Activated CD4-positive, alpha-beta T cell treated with anti-CD3 and anti-CD28 coated beads, Interleukin-2, amount 10 ng/mL, durations not matched to agents 24 days and 14 days (primary cell): ENCODE measurements at regions not wholly inside any gene's neighbourhood (a gene's known extent, or its start where the extent isn't known, plus 50 kb on each side); places are given as distances from the start of the nearest gene placed in this dataset.
A peak's percentile ranks its signal among the peaks of the same experiment; 100 is the strongest.
"Not testable (repeated sequence)": the region's sequence is repeated elsewhere in the genome, so short reads cannot be mapped to it uniquely, and the experiment has no call there.

ENCODE experiments used
- DNase-seq: peaks from one replicate; pipeline ENCODE4 v3.0.0; 2022
- H3K27ac Mint-ChIP-seq: one replicate; pipeline ENCODE4 v1.8.0; 2022; ENCODE audit warnings: mild to moderate bottlenecking, mixed read lengths
- H3K27me3 Mint-ChIP-seq: one replicate; pipeline ENCODE4 v1.8.0; 2022; ENCODE audit warnings: mixed read lengths
- H3K36me3 Mint-ChIP-seq: one replicate; pipeline ENCODE4 v1.8.0; 2022; ENCODE audit warnings: low read depth, mild to moderate bottlenecking, mixed read lengths
- H3K4me1 Mint-ChIP-seq: one replicate; pipeline ENCODE4 v1.8.0; 2021; ENCODE audit warnings: mixed read lengths
- H3K4me3 Mint-ChIP-seq: one replicate; pipeline ENCODE4 v1.8.0; 2022; ENCODE audit warnings: mild to moderate bottlenecking, moderate library complexity, mixed read lengths
- H3K9me3 Mint-ChIP-seq: one replicate; pipeline ENCODE4 v1.8.0; 2021; ENCODE audit warnings: mixed read lengths
- intact Hi-C: fragments of 100-400 bp; cut with micrococcal nuclease; formaldehyde crosslinking; loops from one replicate; pipeline ENCODE4 v1.15.1; 2023

- no peak overlapping the region for H3K4me3 Mint-ChIP-seq
- no peaks in the 10 kb centered on the region for H3K27me3 Mint-ChIP-seq
- H3K27ac Mint-ChIP-seq, result no peak overlapping the region
- peaks cover 9% of the 10 kb centered on the region for H3K4me1 Mint-ChIP-seq
- intact Hi-C loops, result no loop called here
- peaks cover 3% of the 10 kb centered on the region for H3K36me3 Mint-ChIP-seq
- peaks cover 16% of the 10 kb centered on the region for H3K9me3 Mint-ChIP-seq
- DNase-seq, result no peak
These were observed 277.6 kb upstream of the PLEKHG7 start for GRCh38 chr12:92425165-92425564.

DNA sequence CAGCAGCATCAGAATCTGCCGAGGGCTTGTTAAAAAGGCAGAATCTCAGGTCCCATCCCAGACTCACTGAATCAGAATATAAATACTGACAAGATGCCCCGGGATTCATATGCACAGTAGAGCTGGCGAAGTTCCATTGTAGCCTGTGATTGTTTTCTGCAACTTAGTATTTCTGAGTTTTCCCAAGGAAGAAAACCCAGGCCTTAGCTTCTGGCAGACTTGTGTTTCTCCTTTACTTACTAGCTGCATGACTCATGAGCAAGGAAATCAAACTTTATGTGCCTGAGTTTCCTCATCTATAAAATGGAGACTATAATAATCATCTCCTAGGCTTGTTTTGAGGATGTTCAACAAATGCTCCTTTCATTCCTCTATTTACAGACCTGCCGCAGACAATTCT is 278.5 kb upstream of the PLEKHG7 start:
- Mint-ChIP-seq H3K4me3 (no peak overlapping the region), H3K36me3 (peaks cover 3% of the 10 kb centered on the region), H3K4me1 (peaks cover 9% of the 10 kb centered on the region), H3K27me3 (no peaks in the 10 kb centered on the region), H3K9me3 (peaks cover 16% of the 10 kb centered on the region), H3K27ac (no peak overlapping the region)
- no peak for DNase-seq
- intact Hi-C loops, result no loop called here

DNA sequence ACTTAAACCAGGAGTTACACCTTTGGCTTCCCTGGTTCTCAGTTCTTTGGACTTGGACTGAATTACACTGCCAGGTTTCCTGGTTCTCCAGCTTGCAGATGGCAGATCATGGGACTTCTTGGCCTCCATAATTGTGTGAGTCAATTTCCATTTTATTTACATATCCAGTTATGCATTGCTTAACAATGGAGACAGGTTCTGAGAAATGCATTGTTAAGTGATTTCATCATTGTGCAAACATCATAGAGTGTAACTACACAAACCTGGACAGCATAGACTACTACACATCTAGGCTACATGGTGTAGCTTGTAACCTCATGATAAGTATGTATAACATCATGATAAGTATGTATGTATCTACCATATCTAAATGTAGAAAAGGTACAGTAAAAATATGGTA is 276.1 kb upstream of the BTG1 start:
- Mint-ChIP-seq H3K9me3 (peaks cover 16% of the 10 kb centered on the region), H3K27ac (no peak overlapping the region), H3K27me3 (no peaks in the 10 kb centered on the region), H3K4me3 (no peak overlapping the region), H3K36me3 (peaks cover 5% of the 10 kb centered on the region), H3K4me1 (peaks cover 10% of the 10 kb centered on the region)
- no peak for DNase-seq
- intact Hi-C loops, result no loop called here

DNA sequence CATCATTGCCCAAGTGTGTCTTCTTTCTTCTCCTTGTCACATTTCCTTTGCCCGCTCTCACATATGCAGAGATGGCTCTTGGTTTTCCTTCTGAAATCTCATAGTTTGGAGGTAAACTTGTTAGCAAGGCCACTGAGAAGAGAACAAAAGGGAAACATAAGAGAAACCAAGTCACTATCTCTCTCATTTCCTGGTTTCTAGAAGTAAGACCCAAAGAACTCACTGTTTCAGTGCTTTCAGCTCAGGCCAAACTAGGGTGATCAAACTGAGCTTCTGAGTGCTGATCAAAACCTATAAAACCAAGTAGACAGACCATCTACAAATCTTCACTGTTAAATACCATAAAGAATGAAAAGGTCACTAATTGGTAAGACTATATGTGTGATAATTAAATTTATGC is 275.4 kb upstream of the BTG1 start:
- Mint-ChIP-seq H3K36me3 (peaks cover 7% of the 10 kb centered on the region), H3K27ac (no peak overlapping the region), H3K4me3 (no peak overlapping the region), H3K9me3 (peaks cover 20% of the 10 kb centered on the region), H3K4me1 (peaks cover 14% of the 10 kb centered on the region), H3K27me3 (no peaks in the 10 kb centered on the region)
- intact Hi-C loops, result no loop called here
- DNase-seq, result no peak

DNA sequence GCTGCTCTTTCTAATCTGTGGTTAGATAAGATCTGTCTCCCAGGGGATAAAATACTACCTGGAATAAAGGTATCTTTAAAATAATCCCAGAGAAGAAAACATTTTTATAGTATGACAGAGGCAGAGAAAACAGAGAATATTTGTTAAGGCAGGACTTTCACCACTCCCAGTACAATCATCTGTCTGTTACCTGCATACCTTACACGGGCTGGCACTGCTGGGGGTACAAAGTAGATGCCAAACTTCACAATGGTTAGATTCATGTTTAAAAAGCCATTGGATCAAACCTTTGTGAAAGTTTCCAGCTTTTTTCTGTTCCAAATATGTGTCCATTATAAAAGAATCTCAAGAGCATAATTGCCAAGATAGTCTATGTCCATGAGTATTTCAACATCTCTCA is 273.6 kb upstream of the BTG1 start:
- intact Hi-C loops, result no loop called here
- H3K9me3 Mint-ChIP-seq, result peaks cover 20% of the 10 kb centered on the region
- H3K36me3 Mint-ChIP-seq, result peaks cover 7% of the 10 kb centered on the region
- peaks cover 14% of the 10 kb centered on the region for H3K4me1 Mint-ChIP-seq
- no peak for DNase-seq
- no peaks in the 10 kb centered on the region for H3K27me3 Mint-ChIP-seq
- H3K27ac Mint-ChIP-seq, result no peak overlapping the region
- no peak overlapping the region for H3K4me3 Mint-ChIP-seq

GRCh38 chr12:92418381-92418780 is 272.7 kb upstream of the BTG1 start:
- Mint-ChIP-seq H3K36me3 (peaks cover 7% of the 10 kb centered on the region), H3K4me3 (no peak overlapping the region), H3K9me3 (peaks cover 20% of the 10 kb centered on the region), H3K27me3 (no peaks in the 10 kb centered on the region), H3K27ac (no peak overlapping the region), H3K4me1 (peaks cover 14% of the 10 kb centered on the region)
- DNase-seq, result no peak
- intact Hi-C loops, result no loop called here

DNA sequence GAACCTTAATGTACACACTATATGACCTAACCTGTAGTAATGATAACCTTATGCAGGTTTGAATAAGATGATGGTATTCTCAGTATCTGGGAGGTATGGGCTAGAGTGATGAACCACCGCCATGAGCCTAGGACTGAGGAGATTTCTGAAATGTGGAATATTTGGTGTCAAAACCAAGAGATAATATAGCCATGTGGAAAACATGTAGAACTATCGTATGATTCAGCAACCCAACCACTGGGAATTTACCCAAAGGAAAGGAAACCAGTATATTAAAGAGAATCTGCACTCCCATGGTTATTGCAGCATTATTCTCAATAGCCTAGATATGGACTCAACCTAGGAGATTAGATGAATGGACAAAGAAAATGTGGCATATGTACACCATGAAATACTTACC is 271.7 kb upstream of the BTG1 start:
- no peak for DNase-seq
- H3K9me3 Mint-ChIP-seq, result peaks cover 20% of the 10 kb centered on the region
- H3K27me3 Mint-ChIP-seq, result no peaks in the 10 kb centered on the region
- peaks cover 14% of the 10 kb centered on the region for H3K4me1 Mint-ChIP-seq
- peaks cover 7% of the 10 kb centered on the region for H3K36me3 Mint-ChIP-seq
- intact Hi-C loops, result no loop called here
- no peak overlapping the region for H3K27ac Mint-ChIP-seq
- no peak overlapping the region for H3K4me3 Mint-ChIP-seq

DNA sequence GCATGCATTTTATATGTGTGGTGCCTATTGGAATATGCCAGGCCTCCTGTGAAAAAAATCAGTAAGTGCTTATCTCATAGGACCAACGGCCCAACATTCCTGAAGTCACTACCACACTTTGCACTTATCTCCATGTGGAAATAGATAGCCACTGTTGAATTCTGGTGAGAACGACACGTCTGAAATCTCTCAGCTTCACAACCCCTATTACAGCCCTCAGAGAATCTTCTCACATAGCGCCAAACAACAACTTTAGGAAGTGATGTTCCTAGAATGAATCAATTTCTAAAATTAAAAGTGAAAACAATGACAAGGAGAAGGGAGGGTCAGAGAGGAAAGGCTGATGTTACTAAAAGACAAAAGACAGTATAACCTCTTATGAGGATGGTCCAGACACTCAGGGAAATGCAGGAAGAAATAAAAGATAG is 270.8 kb upstream of the BTG1 start:
- intact Hi-C loops, result no loop called here
- Mint-ChIP-seq H3K4me1 (peaks cover 14% of the 10 kb centered on the region), H3K27ac (no peak overlapping the region), H3K9me3 (peaks cover 18% of the 10 kb centered on the region), H3K27me3 (no peaks in the 10 kb centered on the region), H3K36me3 (peaks cover 7% of the 10 kb centered on the region), H3K4me3 (no peak overlapping the region)
- no peak for DNase-seq

GRCh38 chr12:92414170-92415070 is 268.8 kb upstream of the BTG1 start:
- no peak overlapping the region for H3K4me3 Mint-ChIP-seq
- intact Hi-C loops, result no loop called here
- peaks cover 17% of the 10 kb centered on the region for H3K4me1 Mint-ChIP-seq
- no peak overlapping the region for H3K27ac Mint-ChIP-seq
- H3K27me3 Mint-ChIP-seq, result no peaks in the 10 kb centered on the region
- DNase-seq, result no peak
- H3K9me3 Mint-ChIP-seq, result peaks cover 10% of the 10 kb centered on the region
- H3K36me3 Mint-ChIP-seq, result peaks cover 5% of the 10 kb centered on the region

- intact Hi-C loops, result no loop called here
These were observed 267.6 kb upstream of the BTG1 start for GRCh38 chr12:92413286-92413685.

DNA sequence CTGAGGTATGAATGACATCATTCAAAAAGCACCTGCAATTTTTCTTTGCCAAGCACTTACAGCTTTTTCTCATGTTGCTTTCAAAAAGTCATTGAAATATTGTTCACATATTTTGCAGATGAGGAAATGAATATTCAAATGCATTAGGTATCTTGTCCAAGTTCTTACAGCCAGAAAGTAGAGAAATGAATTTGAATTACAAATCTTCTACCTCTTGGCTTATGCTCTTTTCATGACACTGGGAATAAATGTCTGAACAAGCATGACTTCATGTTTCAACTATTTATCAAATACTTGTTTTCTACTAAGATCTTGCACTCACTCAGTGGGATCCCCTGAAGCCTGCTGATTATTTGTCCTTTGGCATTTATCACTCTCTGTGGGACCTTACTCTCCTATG is 267.2 kb upstream of the BTG1 start:
- H3K36me3 Mint-ChIP-seq, result peaks cover 6% of the 10 kb centered on the region

More at GRCh38 chr12:92413286-92413685, 267.6 kb upstream of the BTG1 start:
- peaks cover 10% of the 10 kb centered on the region for H3K9me3 Mint-ChIP-seq
- no peak overlapping the region for H3K4me3 Mint-ChIP-seq
- no peak for DNase-seq
- H3K36me3 Mint-ChIP-seq, result peaks cover 5% of the 10 kb centered on the region
- no peak overlapping the region for H3K27ac Mint-ChIP-seq
- H3K4me1 Mint-ChIP-seq, result peaks cover 21% of the 10 kb centered on the region
- H3K27me3 Mint-ChIP-seq, result no peaks in the 10 kb centered on the region

DNA sequence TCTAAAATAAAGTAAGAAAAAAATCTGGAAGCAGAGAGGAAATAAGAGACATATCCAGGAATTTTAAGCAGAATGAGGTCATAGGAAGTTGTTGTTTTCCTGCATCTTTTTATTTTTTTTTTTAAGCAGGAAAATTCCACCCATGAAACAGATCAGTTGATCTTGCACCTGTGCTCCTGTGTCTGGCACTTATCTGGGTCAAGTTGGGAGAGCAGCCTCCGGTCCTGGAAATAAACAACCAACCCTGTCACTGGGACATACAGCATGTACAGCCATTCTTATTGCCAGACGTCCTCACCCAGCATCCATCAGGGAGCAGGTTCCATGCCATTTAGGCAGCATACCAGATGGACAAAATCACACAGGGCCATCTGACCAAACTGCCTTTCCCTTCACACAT is 266.0 kb upstream of the BTG1 start:
- Mint-ChIP-seq H3K27ac (no peak overlapping the region), H3K4me3 (no peak overlapping the region), H3K36me3 (peaks cover 4% of the 10 kb centered on the region), H3K4me1 (peaks cover 26% of the 10 kb centered on the region), H3K9me3 (peaks cover 4% of the 10 kb centered on the region), H3K27me3 (no peaks in the 10 kb centered on the region)
- intact Hi-C loops, result no loop called here
- no peak for DNase-seq

More for the DNA sequence above, 267.2 kb upstream of the BTG1 start:
- Mint-ChIP-seq H3K4me1 (peaks cover 25% of the 10 kb centered on the region), H3K9me3 (peaks cover 10% of the 10 kb centered on the region), H3K27me3 (no peaks in the 10 kb centered on the region), H3K27ac (no peak overlapping the region), H3K4me3 (no peak overlapping the region)
- DNase-seq, result no peak
- intact Hi-C loops, result no loop called here

DNA sequence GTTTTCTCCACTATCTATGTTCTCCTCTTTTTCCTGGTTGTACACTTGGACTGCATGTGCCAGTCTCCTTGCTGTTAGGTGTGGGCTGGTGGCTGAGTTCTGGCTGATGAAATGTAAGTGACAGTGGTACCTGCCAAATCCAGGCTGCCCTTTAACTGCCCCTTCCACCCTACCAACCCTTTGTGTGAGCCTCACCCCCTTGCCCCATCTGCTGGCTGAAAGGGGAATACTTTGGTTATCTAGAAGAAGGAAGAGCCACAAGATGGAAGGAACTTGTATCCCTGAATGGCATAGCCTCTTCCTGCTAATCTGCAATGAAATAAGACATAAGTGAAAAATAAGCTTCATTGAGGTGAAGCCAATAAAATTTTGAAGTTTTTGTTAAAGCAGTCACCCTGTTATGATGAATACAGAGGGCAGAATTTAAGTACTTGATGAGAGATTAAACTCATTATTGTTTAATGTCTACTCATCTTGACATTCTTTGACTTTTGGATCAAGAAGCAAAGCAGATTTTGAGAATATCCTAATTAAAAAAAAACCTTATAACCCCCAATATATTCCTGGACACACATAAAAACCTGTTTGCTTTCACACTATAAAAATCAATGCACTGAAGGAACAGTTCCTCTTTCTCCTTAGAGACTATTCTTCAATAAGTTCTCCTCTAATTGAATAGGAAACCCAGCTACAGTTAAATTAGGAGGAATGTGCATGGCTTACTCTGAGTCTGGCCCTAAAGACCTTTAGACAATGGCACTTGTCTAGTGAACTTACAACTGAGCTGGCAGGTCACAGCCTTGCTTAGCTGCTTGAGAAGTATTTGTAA is 262.6 kb upstream of the BTG1 start:
- Mint-ChIP-seq H3K4me1 (peaks cover 46% of the 10 kb centered on the region), H3K27me3 (no peaks in the 10 kb centered on the region), H3K4me3 (no peak overlapping the region), H3K27ac (peak overlapping the region; percentile 27), H3K36me3 (peaks cover 4% of the 10 kb centered on the region), H3K9me3 (no peaks in the 10 kb centered on the region)
- intact Hi-C loops, result no loop called here
- DNase-seq, result peak; percentile 86

DNA sequence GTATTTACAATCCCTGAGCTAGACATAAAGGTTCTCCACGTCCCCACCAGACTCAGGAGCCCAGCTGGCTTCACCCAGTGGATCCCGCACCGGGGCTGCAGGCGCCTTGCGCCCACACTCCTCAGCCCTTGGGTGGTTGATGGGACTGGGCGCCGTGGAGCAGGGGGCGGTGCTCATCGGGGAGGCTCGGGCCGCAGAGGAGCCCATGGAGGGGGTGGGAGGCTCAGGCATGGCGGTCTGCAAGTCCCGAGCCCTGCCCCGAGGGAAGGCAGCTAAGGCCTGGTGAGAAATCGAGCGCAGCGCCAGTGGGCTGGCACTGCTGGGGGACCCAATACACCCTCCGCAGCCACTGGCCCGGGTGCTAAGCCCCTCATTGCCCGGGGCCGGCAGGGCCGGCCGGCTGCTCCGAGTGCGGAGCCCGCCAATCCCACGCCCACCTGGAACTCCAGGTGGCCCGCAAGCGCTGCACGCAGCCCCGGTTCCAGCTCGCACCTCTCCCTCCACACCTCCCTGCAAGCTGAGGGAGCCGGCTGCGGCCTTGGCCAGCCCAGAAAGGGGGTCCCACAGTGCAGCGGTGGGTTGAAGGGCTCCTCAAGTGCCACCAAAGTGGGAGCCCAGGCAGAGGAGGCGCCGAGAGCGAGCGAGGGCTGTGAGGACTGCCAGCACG is 260.9 kb upstream of the BTG1 start:
- H3K27me3 Mint-ChIP-seq, H3K4me3 Mint-ChIP-seq, DNase-seq, H3K27ac Mint-ChIP-seq, H3K36me3 Mint-ChIP-seq, H3K9me3 Mint-ChIP-seq, intact Hi-C loops: not testable (repeated sequence)
- peaks cover 61% of the 10 kb centered on the region for H3K4me1 Mint-ChIP-seq
